Gastroesophageal sphincter (tissue), 4 donors: ENCODE measurements at regions not wholly inside any gene's neighbourhood (a gene's known extent, or its start where the extent isn't known, plus 50 kb on each side); places are given as distances from the start of the nearest gene placed in this dataset.
"Not testable (repeated sequence)": the region's sequence is repeated elsewhere in the genome, so short reads cannot be mapped to it uniquely, and the experiment has no call there.

Experiments used
- ATAC-seq: fragments of 150-250 bp; one replicate; pipeline ENCODE4 v1.9.1; 2016; ENCODE audit warnings: mild to moderate bottlenecking, moderate library complexity
- H3K27ac ChIP-seq, 4 donors: fragments of 200-600 bp; sonication (generic) in 3 of 4; 1 replicate in 3 of 4; 2 replicates in 1 of 4; pipeline ENCODE4 v1.5.1; 2016 to 2019
- H3K27me3 ChIP-seq: fragments of 200-600 bp; sonication (generic); one replicate; pipeline ENCODE4 v1.5.1; 2019
- H3K36me3 ChIP-seq, 2 donors: fragments of 200-600 bp; sonication (generic); one replicate each; pipeline ENCODE4 v1.5.1; 2019; ENCODE audit warnings: control low read depth in 1 of 2
- H3K4me1 ChIP-seq, 3 donors: fragments of 200-600 bp; sonication (generic); 1 replicate in 2 of 3; 2 replicates in 1 of 3; pipeline ENCODE4 v1.5.1; 2016 to 2019; ENCODE audit warnings: control low read depth in 2 of 3
- H3K4me3 ChIP-seq, 2 donors: fragments of 200-600 bp; sonication (generic); one replicate each; pipeline ENCODE4 v1.5.1; 2019; ENCODE audit warnings: mild to moderate bottlenecking in 1 of 2, moderate library complexity in 1 of 2
- H3K9me3 ChIP-seq, 3 donors: fragments of 200-600 bp; sonication (generic); one replicate each; pipeline ENCODE4 v1.5.1; 2017 to 2019; ENCODE audit warnings: control low read depth in 2 of 3
- EP300 ChIP-seq: sonication (generic); formaldehyde crosslinking; IDR thresholded peaks from one replicate; pipeline ENCODE4 v1.6.1; 2017; ENCODE audit warnings: antibody characterized with exemption, mild to moderate bottlenecking
- POLR2A ChIP-seq, 2 donors: fragments of 450-650 bp; IDR thresholded peaks; one replicate each; pipeline ENCODE4 v1.6.1; 2017; ENCODE audit warnings: antibody characterized with exemption in 2 of 2, mild to moderate bottlenecking in 2 of 2, moderate library complexity in 1 of 2
- POLR2AphosphoS5 ChIP-seq: sonication (generic); formaldehyde crosslinking; IDR thresholded peaks from one replicate; pipeline ENCODE4 v1.6.1; 2017; ENCODE audit warnings: antibody characterized with exemption
- WGBS, 2 donors: methylation state at CpG; one replicate each; pipeline ENCODE4 v1.1.5; 2018; ENCODE audit warnings: low coverage in 1 of 2; 5-methylcytosine and 5-hydroxymethylcytosine counted together
- TF ChIP-seq, protein P1 (sequence below), 4 experiments: fragments of 200-600 bp in 2 of 4; fragments of 450-650 bp in 2 of 4; sonication (generic) in 1 of 4; IDR thresholded peaks; one replicate each; pipeline ENCODE4 v1.5.1; 2017 to 2019; ENCODE audit warnings: antibody characterized with exemption in 4 of 4, mild to moderate bottlenecking in 2 of 4, moderate library complexity in 2 of 4

DNA sequence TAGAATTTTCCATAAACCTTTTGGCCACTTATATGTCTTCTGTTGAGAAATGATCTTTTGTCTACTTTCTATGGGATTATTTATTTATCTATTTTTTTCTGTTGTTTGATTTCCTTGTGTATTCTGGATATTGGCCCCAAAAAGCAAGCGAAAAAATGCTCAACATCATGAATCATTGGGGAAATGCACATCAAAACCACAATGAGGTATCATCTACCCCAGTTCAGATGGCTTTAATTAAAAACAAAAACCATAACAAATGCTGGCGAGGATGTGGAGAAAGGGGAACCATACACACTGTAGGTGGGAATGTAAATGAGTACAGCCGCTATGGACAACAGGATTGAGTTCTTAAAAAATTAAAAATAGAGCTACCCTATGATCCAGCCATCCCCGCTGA is 125.0 kb upstream of the LPCAT1 start:
- 78% methylated on average over 4 of the region's 4 CpGs; no CpG with 5 or more reads in 1 of the 2 donors for WGBS, 2 donors
- ATAC-seq = no peak
- Histone ChIP-seq H3K4me1 (peaks cover 0 to 28% (median 0%) of the 10 kb centered on the region in 3 donors), H3K9me3 (no peaks in the 10 kb centered on the region), H3K36me3 (no peaks in the 10 kb centered on the region), H3K27ac (no peak overlapping the region), H3K4me3 (no peak overlapping the region), H3K27me3 (peaks cover 74% of the 10 kb centered on the region)
- TF ChIP-seq, protein P1, sequence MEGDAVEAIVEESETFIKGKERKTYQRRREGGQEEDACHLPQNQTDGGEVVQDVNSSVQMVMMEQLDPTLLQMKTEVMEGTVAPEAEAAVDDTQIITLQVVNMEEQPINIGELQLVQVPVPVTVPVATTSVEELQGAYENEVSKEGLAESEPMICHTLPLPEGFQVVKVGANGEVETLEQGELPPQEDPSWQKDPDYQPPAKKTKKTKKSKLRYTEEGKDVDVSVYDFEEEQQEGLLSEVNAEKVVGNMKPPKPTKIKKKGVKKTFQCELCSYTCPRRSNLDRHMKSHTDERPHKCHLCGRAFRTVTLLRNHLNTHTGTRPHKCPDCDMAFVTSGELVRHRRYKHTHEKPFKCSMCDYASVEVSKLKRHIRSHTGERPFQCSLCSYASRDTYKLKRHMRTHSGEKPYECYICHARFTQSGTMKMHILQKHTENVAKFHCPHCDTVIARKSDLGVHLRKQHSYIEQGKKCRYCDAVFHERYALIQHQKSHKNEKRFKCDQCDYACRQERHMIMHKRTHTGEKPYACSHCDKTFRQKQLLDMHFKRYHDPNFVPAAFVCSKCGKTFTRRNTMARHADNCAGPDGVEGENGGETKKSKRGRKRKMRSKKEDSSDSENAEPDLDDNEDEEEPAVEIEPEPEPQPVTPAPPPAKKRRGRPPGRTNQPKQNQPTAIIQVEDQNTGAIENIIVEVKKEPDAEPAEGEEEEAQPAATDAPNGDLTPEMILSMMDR (IDR thresholded peaks at IDR 0.05) = no peak
- TF ChIP-seq POLR2A (IDR thresholded peaks at IDR 0.05) (no peak), EP300 (no peak), POLR2AphosphoS5 (no peak)

DNA sequence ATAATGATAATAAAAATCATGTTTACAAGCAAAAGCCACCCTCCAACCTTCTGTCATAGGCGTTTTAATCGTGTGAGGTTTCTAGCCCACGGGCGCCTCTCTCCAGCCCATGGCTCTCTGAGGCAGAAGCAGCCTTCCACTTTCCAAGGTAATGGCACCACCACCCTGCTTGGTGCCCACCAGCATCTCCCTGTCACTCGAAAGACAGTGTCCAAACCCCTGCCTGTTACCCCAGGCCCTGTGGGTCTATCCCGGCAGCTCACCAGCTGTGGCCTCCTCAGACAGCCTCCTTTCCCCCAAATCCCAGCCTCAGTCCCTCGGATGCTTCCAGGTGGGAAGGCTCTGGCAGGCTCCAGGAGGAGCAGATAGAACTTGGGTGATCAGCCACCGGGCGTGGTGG is 123.8 kb upstream of the LPCAT1 start:
- H3K27ac ChIP-seq = no peak overlapping the region
- no peaks in the 10 kb centered on the region for H3K36me3 ChIP-seq
- H3K9me3 ChIP-seq = no peaks in the 10 kb centered on the region
- peaks cover 0 to 16% (median 0%) of the 10 kb centered on the region in 3 donors for H3K4me1 ChIP-seq
- H3K4me3 ChIP-seq = no peak overlapping the region
- peaks cover 74% of the 10 kb centered on the region for H3K27me3 ChIP-seq
- no peak for ATAC-seq
- WGBS, 2 donors = 85% methylated on average over 5 of the region's 9 CpGs; no CpG with 5 or more reads in 1 of the 2 donors
- TF ChIP-seq, protein P1 (IDR thresholded peaks at IDR 0.05) = no peak
- TF ChIP-seq POLR2AphosphoS5 = no peak

DNA sequence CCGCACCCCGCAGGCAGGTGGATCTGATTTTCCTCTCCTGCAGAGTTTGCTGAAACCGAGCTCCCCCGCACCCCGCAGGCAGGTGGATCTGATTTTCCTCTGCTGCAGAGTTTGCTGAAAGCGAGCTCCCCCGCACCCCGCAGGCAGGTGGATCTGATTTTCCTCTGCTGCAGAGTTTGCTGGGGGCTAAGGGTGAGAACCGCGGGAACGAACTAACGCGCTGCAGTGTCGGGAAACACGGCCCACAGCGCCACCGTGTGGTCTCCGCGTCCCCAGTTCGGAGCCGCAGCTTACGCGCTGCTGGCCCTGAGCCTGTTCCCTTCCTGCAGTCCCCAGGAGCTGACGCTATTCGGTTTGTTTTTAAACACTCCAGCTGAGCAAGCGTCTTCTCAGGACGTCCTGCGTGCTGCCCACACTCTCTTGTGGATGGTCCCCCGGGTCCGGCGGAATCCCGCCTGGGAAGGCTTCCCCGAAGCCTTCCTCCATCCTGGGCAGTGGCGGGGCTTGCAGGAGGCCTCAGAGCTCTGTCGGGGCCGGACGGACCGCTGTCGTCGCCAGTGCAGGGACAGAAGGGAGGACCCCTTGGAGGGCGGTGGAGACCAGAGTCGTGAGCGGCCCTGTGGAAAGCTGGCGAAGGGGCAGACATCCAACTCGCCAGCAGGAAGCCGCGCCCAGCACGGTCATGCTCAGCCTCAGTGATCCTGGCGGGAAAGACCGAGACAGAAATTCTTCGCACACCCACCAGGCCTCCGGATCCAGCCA is 121.2 kb upstream of the LPCAT1 start:
- peak overlapping the region in 1 of 4 donors; percentile 56 for H3K27ac ChIP-seq
- H3K27me3 ChIP-seq = peaks cover 54% of the 10 kb centered on the region
- no peaks in the 10 kb centered on the region for H3K36me3 ChIP-seq
- peak; percentile 94 for ATAC-seq
- TF ChIP-seq, protein P1 (IDR thresholded peaks at IDR 0.05) = peak in 3 of 4 experiments; percentile 86 to 88 (median 86)
- TF ChIP-seq POLR2A (IDR thresholded peaks at IDR 0.05) = no peak
- peak; percentile 41 for TF ChIP-seq POLR2AphosphoS5
- no peaks in the 10 kb centered on the region for H3K9me3 ChIP-seq
- no CpG with 5 or more reads among the region's 52 CpGs for WGBS, 2 donors
- peaks cover 0 to 25% (median 0%) of the 10 kb centered on the region in 3 donors for H3K4me1 ChIP-seq
- peak overlapping the region in 1 of 2 donors; percentile 34 for H3K4me3 ChIP-seq

DNA sequence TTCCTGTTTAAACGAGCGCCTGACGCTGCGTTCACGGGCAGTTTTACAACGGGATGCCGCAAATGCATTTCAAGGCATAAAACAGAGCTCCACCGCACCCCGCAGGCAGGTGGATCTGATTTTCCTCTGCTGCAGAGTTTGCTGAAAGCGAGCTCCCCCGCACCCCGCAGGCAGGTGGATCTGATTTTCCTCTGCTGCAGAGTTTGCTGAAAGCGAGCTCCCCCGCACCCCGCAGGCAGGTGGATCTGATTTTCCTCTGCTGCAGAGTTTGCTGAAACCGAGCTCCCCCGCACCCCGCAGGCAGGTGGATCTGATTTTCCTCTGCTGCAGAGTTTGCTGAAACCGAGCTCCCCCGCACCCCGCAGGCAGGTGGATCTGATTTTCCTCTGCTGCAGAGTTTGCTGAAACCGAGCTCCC is 120.6 kb upstream of the LPCAT1 start:
- peaks cover 51% of the 10 kb centered on the region for H3K27me3 ChIP-seq
- not testable (repeated sequence) for ATAC-seq, H3K4me3 ChIP-seq, H3K9me3 ChIP-seq, H3K27ac ChIP-seq, H3K36me3 ChIP-seq
- H3K4me1 ChIP-seq = peaks cover 0 to 25% (median 0%) of the 10 kb centered on the region in 3 donors
- WGBS, 2 donors = 9 to 13% methylated on average over 7 to 9 of the region's 22 CpGs

DNA sequence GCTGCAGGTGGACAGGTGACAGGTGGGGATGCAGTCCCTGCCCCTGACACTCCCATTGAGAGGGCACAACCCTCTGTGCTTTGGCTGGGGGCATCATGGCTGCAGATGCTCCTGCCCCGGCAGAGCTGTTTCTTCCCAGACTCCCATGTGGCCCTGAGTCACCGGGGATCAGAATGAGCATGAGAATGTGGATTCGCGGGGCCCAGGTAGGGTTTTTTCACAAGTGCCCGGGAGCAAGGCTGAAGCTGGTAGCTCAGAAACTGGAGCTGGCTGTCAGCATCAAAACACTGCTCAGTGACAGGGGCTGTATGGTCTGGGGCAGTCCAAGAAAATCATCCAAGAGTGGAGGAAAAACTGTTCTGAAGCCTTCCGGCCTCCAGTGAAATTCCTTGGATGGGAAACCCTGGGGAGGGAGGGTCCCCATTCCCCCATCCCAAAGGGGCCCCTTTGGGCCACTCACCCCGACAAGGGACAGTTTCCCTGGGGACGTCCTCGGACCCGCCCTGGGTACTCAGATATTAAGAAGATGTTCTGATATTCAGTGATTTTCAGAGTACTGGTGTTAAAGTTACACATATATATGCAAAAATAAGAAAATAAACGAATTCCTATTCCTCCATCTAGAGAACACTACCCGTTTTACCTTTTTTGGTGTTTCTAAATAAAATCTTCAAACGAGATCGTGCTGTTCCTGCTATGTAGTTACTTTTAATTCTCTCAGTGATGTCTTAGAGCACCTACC is 120.1 kb upstream of the LPCAT1 start:
- ATAC-seq = no peak
- WGBS, 2 donors = 19 to 24% methylated on average over 8 to 14 of the region's 14 CpGs
- H3K4me1 ChIP-seq = peaks cover 0 to 25% (median 0%) of the 10 kb centered on the region in 3 donors

More for the DNA sequence above, 120.1 kb upstream of the LPCAT1 start:
- H3K27me3 ChIP-seq = peaks cover 45% of the 10 kb centered on the region
- no peak overlapping the region for H3K4me3 ChIP-seq
- no peak for TF ChIP-seq EP300
- TF ChIP-seq, protein P1 (IDR thresholded peaks at IDR 0.05) = no peak
- no peak for TF ChIP-seq POLR2A (IDR thresholded peaks at IDR 0.05)
- no peak for TF ChIP-seq POLR2AphosphoS5
- H3K36me3 ChIP-seq = no peaks in the 10 kb centered on the region
- no peak overlapping the region for H3K27ac ChIP-seq
- no peaks in the 10 kb centered on the region for H3K9me3 ChIP-seq
